VCaP (cell line): ENCODE measurements at regions not wholly inside any gene's neighbourhood (a gene's known extent, or its start where the extent isn't known, plus 50 kb on each side); places are given as distances from the start of the nearest gene placed in this dataset.

Experiments used
- H3K27ac ChIP-seq: fragments of 450-650 bp; 2 replicates; pipeline ENCODE4 v1.5.1; 2017
- CTCF ChIP-seq: fragments of 450-650 bp; conservative IDR thresholded peaks from 2 replicates; pipeline ENCODE4 v1.5.1; 2017; ENCODE audit warnings: mild to moderate bottlenecking, moderate library complexity

GRCh38 chr3:31064021-31064420 lies 169.6 kb upstream of the GADL1 start:
- no peak for TF ChIP-seq CTCF
- H3K27ac ChIP-seq: no peak overlapping the region

GRCh38 chr3:31065765-31066164 lies 171.3 kb upstream of the GADL1 start:
- TF ChIP-seq CTCF: no peak
- no peak overlapping the region for H3K27ac ChIP-seq

GRCh38 chr3:31067004-31067403 lies 172.5 kb upstream of the GADL1 start:
- no peak for TF ChIP-seq CTCF
- H3K27ac ChIP-seq: no peak overlapping the region

- no peak overlapping the region for H3K27ac ChIP-seq
- no peak for TF ChIP-seq CTCF
Measured at GRCh38 chr3:31075471-31075870, 181.0 kb upstream of the GADL1 start.

- no peak overlapping the region for H3K27ac ChIP-seq
- no peak for TF ChIP-seq CTCF
Measured at GRCh38 chr3:31075876-31076275, 181.4 kb upstream of the GADL1 start.

GRCh38 chr3:31077021-31077601 lies 182.7 kb upstream of the GADL1 start:
- H3K27ac ChIP-seq: no peak overlapping the region
- TF ChIP-seq CTCF: no peak

- peak overlapping the region; percentile 7; the same call in 1 of the 2 replicates for H3K27ac ChIP-seq
- TF ChIP-seq CTCF: no peak
Measured at GRCh38 chr3:31077826-31078225, 183.4 kb upstream of the GADL1 start.

- no peak for TF ChIP-seq CTCF
- no peak overlapping the region for H3K27ac ChIP-seq
Measured at GRCh38 chr3:31079689-31080088, 185.2 kb upstream of the GADL1 start.
